Ureter (tissue), 1 donor: ENCODE measurements at regions not wholly inside any gene's neighbourhood (a gene's known extent, or its start where the extent isn't known, plus 50 kb on each side); places are given as distances from the start of the nearest gene placed in this dataset.
"Not testable (repeated sequence)": the region's sequence is repeated elsewhere in the genome, so short reads cannot be mapped to it uniquely, and the experiment has no call there.

Experiments
- DNase-seq: peaks from one replicate; pipeline ENCODE4 v3.0.0-alpha.2; 2020; ENCODE audit warnings: low spot score
- donor health status: DM: yes; HTN: yes; CAD: no.

- DNase-seq: no peak
Measured at GRCh38 chr20:47863981-47864380, 78.7 kb upstream of the SULF2 start.

- DNase-seq: no peak
Measured at GRCh38 chr20:47863315-47863965, 78.2 kb upstream of the SULF2 start.

GRCh38 chr20:47862574-47863240 lies 77.4 kb upstream of the SULF2 start:
- no peak for DNase-seq

- no peak for DNase-seq
Measured at GRCh38 chr20:47861116-47861515, 75.8 kb upstream of the SULF2 start.

GRCh38 chr20:47860049-47860830 lies 75.0 kb upstream of the SULF2 start:
- no peak for DNase-seq

GRCh38 chr20:47859278-47859677 lies 74.0 kb upstream of the SULF2 start:
- DNase-seq: no peak

GRCh38 chr20:47857569-47858464 lies 72.5 kb upstream of the SULF2 start:
- DNase-seq: no peak

- no peak for DNase-seq
Measured at GRCh38 chr20:47857187-47857568, 71.9 kb upstream of the SULF2 start.

- DNase-seq: no peak
Measured at GRCh38 chr20:47855799-47856198, 70.5 kb upstream of the SULF2 start.

GRCh38 chr20:47854687-47855212 lies 69.5 kb upstream of the SULF2 start:
- no peak for DNase-seq

- DNase-seq: no peak
Measured at GRCh38 chr20:47851774-47852173, 66.5 kb upstream of the SULF2 start.

GRCh38 chr20:47850146-47850545 lies 64.9 kb upstream of the SULF2 start:
- no peak for DNase-seq

GRCh38 chr20:47849596-47849995 lies 64.3 kb upstream of the SULF2 start:
- DNase-seq: no peak

- no peak for DNase-seq
Measured at GRCh38 chr20:47849006-47849405, 63.7 kb upstream of the SULF2 start.

- not testable (repeated sequence) for DNase-seq
Measured at GRCh38 chr20:47848534-47848933, 63.3 kb upstream of the SULF2 start.

GRCh38 chr20:47847884-47848485 lies 62.7 kb upstream of the SULF2 start:
- DNase-seq: no peak

GRCh38 chr20:47847220-47847619 lies 61.9 kb upstream of the SULF2 start:
- DNase-seq: not testable (repeated sequence)

- not testable (repeated sequence) for DNase-seq
Measured at GRCh38 chr20:47846651-47847050, 61.4 kb upstream of the SULF2 start.

GRCh38 chr20:47845382-47845977 lies 60.2 kb upstream of the SULF2 start:
- DNase-seq: not testable (repeated sequence)

- DNase-seq: not testable (repeated sequence)
Measured at GRCh38 chr20:47844568-47844906, 59.3 kb upstream of the SULF2 start.
